NCI-H1694 treated with DMSO at 0.1 percent for 48 hours (cell line): ENCODE measurements at regions not wholly inside any gene's neighbourhood (a gene's known extent, or its start where the extent isn't known, plus 50 kb on each side); places are given as distances from the start of the nearest gene placed in this dataset.

Experiments
- DNase-seq: peaks from one replicate; lab custom pipeline; 2025; lab: John Stamatoyannopoulos, UW

DNA sequence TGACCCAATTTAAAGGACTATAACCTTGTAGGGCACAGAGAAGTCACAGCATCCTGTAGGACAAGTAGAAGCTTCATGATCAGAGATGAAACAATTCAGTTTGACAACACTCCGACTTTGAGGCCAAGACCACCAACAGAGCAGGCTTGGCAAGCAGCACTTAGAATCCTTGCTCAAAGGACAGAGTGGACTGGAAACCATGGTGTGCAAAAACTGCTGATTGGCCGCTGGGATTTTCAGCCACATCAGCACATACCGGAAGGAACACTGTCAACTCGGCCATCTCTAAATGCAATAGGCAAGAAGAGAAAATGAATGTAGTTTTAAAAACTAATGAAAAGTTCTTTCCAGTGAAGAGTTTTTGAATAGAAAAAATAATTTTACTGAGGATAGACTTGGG is 92.0 kb upstream of the PRMT6 start:
- no peak for DNase-seq

DNA sequence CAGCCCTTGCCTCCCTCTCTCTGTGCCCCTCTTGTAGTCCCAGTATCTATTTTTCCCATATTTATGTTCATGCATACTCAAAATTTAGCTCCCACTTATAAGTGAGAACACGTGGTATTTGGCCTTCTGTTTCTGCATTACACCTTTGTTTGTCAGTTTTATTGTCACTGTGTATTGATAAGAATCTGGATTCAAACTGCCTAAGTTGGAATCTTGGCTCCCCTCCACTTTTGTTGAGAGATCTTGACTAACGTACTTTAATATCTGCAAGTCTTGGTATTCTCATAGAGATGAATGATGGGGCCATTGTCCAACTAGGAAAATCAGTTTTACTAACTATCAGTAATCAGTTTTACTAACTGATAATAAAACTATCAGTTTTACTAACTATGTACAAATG is 87.8 kb upstream of the PRMT6 start:
- DNase-seq: no peak

DNA sequence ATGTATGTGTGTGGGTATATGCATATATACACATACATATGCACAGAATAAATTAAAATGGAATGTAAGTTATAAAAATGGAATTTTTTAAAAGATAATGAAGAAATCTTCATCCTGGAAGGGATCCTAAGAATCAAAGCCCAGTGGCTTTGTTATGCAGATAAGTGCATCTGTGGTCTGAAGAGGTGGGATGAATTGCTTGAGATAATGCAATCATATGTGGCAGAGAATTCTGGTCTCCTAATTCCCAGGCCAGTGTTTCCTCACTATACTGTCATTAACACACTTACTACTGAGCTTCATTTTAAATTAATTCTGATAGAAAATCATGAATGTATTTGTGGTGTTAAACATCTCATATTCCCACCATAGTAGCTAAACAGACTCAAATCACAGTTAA is 86.7 kb upstream of the PRMT6 start:
- no peak for DNase-seq

DNA sequence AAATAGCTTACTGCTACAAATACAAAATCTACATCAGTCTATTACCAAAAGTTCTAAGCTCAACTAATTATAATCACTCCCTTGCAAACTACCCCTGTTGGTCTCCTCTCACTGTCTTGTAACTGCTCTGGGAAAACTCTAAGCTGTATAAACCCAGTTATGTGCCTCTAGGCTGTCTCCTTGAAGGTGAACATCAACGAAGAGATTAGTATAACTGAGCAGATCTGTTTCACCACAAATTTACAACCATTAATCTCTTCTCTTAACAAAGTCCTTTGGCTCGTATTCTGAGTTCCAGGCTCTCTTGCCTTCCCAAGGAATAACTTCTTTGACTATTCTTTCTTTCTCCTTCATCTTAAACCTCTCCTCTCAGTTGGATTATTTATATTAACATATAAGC is 84.4 kb upstream of the PRMT6 start:
- DNase-seq: no peak

DNA sequence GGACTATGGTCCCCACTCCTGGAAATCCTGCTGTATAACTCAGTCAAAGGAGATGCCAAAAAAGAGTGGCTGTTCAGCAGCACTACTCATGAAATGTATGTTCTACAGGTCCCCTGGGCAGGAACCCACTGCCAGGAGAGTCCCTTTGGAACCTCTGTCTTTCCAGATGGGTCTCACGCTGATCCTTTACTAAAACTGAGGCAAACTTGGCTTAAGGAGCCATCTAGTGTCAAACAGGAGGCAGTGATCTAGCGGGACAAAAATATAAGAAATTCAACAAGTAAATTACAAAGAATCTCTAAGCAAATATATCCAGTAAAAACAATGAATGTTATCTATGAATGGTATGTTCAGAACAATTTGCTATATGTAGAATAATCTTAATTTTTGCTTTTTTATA is 80.5 kb upstream of the PRMT6 start:
- no peak for DNase-seq

DNA sequence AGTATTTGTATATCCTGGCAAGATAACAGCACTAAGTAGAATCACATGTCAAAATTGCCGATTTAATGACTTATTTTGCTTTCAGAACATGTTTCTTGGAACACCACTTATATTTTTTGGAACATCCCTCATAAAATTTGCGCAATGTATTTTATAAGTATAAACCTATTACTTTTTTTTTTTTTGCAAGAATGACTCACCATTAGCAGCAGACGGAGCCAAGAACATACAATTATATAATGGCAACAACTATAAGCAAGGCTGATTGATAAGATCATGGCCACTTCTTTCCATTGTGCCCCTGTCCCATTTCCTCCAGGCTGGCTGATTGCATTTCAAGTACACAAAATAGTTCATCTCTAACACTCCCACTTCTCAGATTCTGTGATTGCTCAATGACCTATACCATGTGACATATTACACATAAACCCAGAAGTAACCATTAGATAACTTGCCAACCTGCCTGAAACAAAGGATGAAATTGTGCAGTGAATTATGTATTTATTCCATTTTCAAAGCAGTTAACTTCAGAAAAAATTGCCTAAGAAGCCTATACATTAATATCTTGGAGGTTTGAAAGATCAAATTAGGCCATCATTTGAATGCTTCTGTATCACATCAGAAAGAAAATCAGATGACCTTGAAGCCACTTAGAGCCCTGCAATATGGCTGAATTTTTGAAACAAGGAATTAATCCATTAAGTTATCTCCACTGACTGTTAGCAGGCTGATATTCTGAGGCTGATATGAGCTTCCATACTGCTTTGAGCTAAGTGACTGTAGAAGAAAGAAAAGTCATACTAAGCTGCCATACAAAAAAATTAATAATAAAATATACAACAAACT is 77.8 kb upstream of the PRMT6 start:
- DNase-seq: no peak

DNA sequence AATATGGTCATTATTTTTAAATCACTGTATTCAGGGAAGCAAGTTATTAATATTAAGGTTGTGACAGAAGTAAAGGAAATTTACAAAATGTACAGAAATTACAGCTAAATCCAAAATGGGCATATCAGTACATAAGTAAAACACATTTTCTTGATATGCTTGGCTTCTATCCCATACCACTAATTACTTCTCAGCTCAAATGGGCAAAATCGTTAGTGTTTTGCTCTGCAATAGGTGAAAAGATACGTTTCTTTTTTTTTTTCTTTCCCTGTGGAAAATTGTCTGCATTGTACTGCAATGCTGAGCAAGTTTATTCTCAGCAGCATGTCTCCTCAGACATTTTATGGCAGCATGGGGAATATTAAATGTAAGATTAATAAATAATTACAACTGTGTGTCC is 77.1 kb upstream of the PRMT6 start:
- DNase-seq: no peak

DNA sequence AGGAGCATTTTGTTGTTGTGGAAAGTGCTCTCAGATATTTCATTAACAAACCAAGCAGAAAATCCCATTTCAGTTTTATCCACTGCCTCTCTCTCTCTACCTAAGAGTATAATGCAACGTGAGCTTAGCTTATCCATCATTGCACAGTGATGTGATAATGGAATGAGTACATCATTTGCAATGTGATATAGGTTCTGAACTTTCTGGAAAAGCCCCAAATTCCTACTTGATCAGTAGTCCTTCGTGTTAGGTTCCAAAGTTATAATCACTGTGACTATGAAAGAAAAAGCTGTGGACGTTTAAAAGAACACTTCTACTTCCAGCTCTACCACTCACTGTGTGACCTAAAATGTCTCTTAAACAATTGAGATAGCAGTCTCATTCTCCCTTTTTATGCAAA is 76.4 kb upstream of the PRMT6 start:
- DNase-seq: no peak

DNA sequence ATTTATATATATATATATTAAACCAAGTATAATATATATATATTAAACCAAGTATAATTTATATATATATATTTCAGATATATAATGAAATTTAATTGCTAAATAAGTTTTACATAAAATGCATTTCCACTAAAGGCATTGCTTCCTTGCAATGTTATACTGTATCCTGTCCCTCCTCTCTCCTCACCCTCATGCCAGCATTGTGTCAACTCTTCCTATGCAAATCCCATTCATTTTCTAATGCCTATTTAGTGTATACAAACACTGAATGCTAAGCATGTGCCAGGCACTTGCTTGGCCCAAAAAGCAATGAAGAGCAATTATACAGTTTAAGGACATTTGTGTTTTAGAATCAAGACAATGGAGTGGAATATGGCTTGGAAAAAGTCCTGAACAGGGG is 71.7 kb upstream of the PRMT6 start:
- no peak for DNase-seq

DNA sequence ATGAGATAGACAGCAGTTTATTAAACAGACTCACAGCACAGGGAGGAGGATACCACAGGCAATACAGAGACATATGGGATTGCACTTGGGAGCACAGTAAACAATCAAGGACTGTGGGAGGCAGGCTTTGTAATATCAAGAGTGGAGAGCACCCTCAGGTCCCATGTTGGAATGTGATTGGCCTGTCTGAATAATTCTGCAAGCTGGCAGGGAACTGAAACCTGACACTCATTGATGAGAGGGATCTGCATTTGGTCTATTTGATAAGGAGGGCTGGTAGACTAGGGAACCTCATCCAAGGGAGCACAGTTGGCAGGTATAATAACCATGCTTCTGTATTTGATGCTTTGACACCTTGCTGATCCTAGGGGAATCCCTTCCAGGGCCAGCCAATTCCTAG is 69.9 kb upstream of the PRMT6 start:
- no peak for DNase-seq

DNA sequence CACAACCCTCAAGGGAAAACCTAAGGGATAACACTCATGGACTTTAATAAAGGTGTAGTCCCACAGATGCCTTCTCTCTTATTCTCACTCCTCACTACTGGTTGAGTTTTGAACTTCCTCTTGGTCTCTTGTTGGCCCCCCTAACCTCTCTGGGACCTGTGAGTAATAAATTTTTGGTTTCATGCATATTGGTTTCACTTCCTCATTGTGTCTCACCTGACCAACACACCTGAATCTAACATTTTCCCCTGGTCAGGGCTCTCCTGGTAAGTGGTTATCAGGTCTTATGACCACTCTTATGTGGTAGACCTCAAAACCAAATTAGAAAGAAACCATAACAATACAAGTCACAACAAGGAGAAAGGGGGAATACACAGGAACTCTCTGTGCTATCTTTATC is 60.5 kb upstream of the PRMT6 start:
- DNase-seq: no peak

DNA sequence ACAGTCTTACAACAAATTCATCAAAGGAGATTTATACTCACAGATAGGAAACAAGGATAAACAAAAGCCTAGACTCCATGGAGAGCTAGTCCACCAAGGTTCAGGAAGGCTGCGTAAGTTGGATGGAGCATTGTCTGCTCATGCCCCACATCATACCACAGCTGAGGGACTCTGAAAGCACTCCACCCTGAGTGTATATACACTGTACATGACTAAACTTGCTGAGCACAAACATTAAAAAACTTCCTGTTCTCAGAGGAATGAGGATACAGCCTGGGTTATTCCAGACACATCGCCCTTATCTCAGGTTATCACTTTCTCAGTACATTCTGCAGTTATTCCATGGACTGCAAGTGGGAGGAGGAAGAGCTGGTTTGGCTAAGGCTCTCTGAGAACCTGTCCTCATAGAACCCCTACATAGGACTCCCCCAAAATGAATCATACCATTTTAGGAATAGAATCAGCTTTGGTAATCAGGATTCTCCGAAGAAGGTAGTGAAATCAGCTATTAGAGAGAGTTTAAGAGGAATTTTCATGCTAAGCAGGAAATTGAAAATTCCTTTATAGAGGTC is 58.0 kb upstream of the PRMT6 start:
- DNase-seq: no peak

DNA sequence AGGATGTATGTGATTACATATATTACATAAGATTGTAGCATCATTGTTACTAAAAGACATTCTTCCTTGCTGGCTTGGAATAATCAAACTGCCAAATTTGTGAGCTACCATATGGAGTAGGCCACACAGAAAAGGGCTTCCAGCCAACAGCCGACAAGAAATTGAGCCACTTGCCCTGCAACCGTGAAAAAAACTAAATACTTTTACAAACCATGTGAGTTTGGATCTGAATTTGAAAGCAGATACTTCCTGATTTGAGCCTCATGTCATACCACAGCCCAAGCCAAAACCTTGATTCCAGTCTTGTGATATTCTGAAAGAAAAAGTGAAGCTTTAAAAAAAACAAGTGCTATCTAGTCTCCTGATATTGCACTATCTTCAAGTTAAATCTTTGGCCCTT is 55.6 kb upstream of the PRMT6 start:
- no peak for DNase-seq

DNA sequence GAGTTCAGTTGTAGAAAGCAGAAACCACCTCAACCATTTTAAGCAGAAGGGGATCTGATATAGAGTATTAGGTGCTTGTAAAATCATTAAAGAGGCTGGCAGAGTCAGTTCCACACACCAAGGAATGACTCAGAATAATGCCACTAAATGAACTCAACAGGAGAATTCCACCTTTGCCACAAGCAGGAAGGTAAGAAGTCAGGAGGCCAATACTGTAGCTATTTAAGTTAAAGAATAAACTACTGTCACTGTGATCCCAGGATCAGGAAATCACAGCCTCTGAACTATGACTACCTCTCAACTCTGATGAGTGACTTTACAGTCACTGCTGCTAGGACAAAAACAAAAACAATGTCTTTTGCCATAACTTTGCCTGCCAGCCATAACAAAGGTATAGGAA is 52.5 kb upstream of the PRMT6 start:
- no peak for DNase-seq

DNA sequence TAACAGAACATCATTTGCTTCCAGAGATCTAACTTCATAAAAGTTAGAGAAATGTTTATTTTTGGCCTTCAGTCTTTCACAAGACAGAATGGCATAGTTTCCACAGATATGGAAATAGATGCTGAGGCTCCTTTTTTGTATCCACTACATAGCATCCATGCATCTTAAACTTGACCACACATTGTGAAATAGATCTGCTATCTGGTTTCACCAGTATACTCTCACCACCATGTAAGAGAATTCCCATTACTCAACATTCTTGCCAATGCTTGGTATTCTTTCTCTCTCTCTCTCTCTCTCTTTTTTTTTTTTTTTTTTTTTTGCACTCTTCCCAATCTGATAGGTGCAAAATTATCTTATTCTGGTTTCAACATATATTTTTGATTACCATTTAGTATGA is 52.1 kb upstream of the PRMT6 start:
- no peak for DNase-seq
